SK-N-SH treated with all-trans-retinoic acid at 6 μM for 48 hours (cell line): ENCODE measurements at regions not wholly inside any gene's neighbourhood (a gene's known extent, or its start where the extent isn't known, plus 50 kb on each side); places are given as distances from the start of the nearest gene placed in this dataset.

Experiments used
- ARNTL ChIP-seq: fragments of 450-650 bp; formaldehyde crosslinking; IDR thresholded peaks from 2 replicates; pipeline ENCODE4 v1.5.0; 2020; ENCODE audit warnings: low read depth, mild to moderate bottlenecking, moderate library complexity, borderline replicate concordance
- POU6F1 ChIP-seq: fragments of 250-450 bp; sonication (Bioruptor Pico); IDR thresholded peaks from 2 replicates; pipeline ENCODE4 v1.8.0; 2021; ENCODE audit warnings: low read depth, mild to moderate bottlenecking, moderate library complexity, borderline replicate concordance
- RARB ChIP-seq: fragments of 250-450 bp; sonication (Bioruptor Pico); IDR thresholded peaks from 2 replicates; pipeline ENCODE4 v1.8.0; 2021; ENCODE audit warnings: mild to moderate bottlenecking, moderate library complexity

GRCh38 chr15:70602281-70602680, 161.1 kb downstream of the UACA start:
- TF ChIP-seq POU6F1 (no peak), ARNTL (CRISPR knock-in tag) (no peak), RARB (no peak)
